Lower leg skin (tissue), 3 donors: ENCODE measurements at regions not wholly inside any gene's neighbourhood (a gene's known extent, or its start where the extent isn't known, plus 50 kb on each side); places are given as distances from the start of the nearest gene placed in this dataset.

ENCODE experiments used
- POLR2A ChIP-seq, 2 donors: fragments of 450-650 bp; IDR thresholded peaks; one replicate each; pipeline ENCODE4 v1.6.1; 2016 to 2017; ENCODE audit warnings: antibody characterized with exemption in 2 of 2, mild to moderate bottlenecking in 1 of 2, moderate library complexity in 1 of 2
- TF ChIP-seq, protein P1 (sequence below), 3 donors: fragments of 450-650 bp; IDR thresholded peaks; one replicate each; pipeline ENCODE4 v1.5.1; 2016; ENCODE audit warnings: antibody characterized with exemption in 3 of 3, mild to moderate bottlenecking in 3 of 3, moderate library complexity in 2 of 3

DNA sequence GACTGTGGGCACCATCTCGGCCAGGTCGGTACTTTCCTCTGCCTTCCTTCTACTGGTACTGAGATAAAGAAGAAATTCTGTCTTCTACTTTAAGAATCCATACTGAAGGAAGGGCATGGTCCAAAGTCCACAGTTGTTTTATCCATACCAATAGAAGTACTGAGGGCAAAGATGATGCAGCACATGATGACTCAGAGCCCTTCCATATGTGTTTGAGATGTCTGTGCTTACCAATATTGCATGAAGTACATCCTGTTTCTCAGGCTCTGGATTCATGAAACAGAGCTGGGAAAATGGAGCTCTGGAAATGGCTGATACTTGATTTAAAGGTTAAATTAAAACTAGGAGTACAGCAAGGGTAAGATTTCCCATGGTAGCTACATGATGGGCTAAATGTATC lies 799.9 kb downstream of the NLGN4Y start:
- TF ChIP-seq, protein P1, sequence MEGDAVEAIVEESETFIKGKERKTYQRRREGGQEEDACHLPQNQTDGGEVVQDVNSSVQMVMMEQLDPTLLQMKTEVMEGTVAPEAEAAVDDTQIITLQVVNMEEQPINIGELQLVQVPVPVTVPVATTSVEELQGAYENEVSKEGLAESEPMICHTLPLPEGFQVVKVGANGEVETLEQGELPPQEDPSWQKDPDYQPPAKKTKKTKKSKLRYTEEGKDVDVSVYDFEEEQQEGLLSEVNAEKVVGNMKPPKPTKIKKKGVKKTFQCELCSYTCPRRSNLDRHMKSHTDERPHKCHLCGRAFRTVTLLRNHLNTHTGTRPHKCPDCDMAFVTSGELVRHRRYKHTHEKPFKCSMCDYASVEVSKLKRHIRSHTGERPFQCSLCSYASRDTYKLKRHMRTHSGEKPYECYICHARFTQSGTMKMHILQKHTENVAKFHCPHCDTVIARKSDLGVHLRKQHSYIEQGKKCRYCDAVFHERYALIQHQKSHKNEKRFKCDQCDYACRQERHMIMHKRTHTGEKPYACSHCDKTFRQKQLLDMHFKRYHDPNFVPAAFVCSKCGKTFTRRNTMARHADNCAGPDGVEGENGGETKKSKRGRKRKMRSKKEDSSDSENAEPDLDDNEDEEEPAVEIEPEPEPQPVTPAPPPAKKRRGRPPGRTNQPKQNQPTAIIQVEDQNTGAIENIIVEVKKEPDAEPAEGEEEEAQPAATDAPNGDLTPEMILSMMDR (IDR thresholded peaks at IDR 0.05), result no peak
- TF ChIP-seq POLR2A (IDR thresholded peaks at IDR 0.05), result no peak
